Activated CD4-positive, alpha-beta T cell treated with anti-CD3 and anti-CD28 coated beads, Interleukin-2, amount 50 U/mL, for 24 hours (primary cell): ENCODE measurements at regions not wholly inside any gene's neighbourhood (a gene's known extent, or its start where the extent isn't known, plus 50 kb on each side); places are given as distances from the start of the nearest gene placed in this dataset.
"Not testable (repeated sequence)": the region's sequence is repeated elsewhere in the genome, so short reads cannot be mapped to it uniquely, and the experiment has no call there.

Experiments used
- DNase-seq, 2 donors: peaks; one replicate each; pipeline ENCODE4 v3.0.0-alpha.2; 2020; ENCODE audit warnings: low read depth in 1 of 2, low spot score in 1 of 2

DNA sequence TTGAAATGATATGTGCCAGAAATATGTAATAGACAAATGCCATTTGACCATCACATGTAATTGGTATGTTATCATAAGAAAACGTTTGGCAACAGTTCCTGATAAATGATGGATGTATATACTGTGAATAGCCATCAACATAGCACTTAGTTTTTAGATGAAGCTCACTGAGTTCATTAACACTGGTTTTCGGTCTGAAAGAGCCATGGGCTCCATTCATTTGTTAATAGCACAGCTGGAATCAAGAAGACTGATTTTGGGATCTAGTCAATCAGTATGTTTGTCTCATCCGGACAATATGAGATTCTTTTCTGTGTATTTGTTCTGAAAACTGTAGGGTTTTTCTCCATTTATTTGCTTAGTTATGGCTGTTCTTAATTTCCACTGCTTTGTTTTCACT, 413.5 kb upstream of the CLINT1 start:
- no peak for DNase-seq

DNA sequence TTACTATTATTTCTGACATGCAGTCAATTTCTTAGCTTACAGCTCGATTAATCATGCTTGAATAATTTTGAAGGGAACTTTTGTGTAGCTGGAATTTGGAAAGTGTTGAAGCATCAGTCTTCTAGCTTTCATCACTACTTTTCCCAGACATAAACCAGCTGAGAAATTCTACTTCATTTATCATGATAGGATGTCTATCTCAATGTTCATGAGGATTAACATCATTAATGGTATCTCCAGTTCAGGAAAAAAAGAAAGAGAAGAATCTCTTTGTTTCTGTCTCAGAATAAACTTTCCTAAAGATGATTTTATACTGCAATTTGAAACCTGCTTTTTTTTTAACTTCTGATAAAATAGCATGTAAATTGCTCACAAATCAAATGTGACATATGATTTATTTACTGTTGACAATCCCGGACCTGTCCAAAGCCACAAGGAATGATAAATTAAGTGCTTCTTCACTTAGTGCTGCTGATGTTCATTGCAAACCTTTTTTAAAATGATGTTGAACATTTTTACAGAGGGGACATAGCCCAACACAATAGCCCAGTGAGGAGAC, 412.1 kb upstream of the CLINT1 start:
- DNase-seq = no peak

DNA sequence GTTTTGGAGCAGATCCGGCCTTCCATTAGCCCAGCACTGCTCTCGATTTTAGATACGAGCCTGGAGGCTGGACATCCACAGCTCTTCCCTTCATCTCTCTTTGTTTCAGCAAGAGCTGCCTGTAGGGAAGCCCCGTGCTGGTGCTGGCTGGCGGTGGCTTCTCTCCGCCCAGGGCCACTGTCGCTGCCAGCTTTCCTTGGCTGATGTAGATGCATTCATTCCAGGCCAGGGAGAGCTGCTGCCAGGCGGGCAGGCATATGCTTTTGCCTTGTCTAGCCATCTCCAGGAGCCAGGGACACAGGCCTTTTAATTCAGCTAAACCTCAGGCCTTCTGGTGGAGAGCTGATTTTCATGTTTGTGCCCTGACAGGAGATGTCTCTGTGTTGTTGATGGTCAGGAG, 409.3 kb upstream of the CLINT1 start:
- DNase-seq = no peak

DNA sequence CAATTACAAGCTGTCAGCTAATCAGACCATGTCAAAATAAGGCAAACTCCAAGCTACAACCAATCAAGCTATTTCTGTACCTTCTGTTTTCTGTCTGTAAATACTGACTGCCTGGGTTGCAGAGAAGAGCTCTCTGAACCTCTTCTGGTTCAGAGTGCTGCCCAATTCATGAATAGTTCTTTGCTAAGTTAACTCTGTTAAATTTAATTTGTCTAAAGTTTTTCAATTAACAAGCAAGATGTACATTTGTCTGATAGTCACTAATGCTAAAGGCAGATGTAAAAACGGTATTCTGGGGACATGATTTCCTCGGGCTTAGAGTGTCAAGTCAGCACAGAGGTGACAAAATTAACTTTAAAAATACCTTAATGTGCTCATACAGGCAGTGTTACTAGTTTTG, 408.3 kb upstream of the CLINT1 start:
- no peak for DNase-seq

DNA sequence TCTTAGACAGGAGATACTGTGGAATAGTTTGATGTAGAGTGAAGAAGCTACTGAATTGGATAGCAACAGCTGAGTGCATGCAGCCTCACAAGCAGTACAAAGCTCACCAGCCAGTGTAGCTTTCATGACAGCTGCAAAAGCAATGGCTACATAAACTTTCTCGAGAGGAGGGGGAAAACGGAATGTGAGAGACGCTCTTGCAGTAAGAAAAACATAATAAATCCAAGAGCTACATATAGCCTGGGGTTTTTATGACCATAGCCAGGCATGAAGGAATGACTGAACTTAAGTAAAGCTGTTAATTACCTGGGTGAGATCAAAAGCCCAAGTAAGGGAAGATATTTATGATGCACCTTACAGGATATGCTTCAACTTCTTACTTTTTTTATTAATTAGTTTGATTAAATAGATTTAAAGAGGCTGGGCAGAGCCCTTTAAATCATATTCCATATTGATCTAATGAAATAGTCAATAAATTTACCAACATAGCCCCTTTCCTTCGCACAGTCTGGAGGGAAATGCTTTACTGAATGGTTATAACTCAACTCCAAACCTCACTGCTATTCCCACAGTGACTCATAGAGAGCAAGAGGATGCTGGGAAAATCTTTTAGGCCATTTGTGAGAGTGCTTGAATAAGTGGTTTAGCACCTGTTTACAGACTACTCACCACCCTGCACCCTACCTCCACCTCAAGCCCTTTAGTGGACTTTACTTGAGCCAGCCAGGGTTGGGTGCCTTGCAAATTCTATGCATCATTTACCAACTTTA, 407.2 kb upstream of the CLINT1 start:
- no peak for DNase-seq

DNA sequence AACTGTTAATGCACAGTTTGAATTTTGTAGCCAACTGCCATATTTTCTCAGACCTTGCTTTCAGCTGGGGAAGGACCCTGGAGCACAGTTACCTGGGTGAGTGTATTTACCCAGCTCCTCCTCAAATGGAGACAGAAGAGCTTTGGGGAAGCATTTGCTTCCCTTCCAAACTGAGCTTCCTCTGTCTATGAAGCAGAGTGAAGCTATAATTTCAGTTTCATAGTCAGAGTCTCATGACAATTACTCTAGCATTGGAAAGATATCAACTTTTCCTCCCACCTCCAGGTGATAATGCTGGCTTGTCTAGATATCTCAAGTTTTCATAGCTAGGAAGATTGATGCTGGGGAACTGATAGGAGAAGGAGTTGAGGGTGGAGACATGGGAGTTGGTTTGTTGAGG, 406.4 kb upstream of the CLINT1 start:
- no peak for DNase-seq

DNA sequence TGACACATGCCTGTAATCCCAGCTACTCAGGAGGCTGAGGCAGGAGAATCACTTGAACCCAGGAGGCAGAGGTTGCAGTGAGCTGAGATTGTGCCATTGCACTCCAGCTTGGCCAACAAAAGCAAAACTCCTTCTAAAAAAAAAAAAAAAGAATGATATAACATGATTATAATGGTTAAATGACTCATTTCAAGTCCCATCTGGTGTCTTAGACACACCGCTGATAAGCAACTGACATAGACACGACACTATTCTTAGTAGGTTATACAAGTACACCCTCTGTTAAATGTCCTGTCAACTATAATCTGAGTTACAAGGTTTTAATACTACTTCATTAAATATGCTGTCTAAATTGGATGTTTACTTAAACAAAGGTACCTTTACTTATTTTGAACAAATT, 405.3 kb upstream of the CLINT1 start:
- no peak for DNase-seq

DNA sequence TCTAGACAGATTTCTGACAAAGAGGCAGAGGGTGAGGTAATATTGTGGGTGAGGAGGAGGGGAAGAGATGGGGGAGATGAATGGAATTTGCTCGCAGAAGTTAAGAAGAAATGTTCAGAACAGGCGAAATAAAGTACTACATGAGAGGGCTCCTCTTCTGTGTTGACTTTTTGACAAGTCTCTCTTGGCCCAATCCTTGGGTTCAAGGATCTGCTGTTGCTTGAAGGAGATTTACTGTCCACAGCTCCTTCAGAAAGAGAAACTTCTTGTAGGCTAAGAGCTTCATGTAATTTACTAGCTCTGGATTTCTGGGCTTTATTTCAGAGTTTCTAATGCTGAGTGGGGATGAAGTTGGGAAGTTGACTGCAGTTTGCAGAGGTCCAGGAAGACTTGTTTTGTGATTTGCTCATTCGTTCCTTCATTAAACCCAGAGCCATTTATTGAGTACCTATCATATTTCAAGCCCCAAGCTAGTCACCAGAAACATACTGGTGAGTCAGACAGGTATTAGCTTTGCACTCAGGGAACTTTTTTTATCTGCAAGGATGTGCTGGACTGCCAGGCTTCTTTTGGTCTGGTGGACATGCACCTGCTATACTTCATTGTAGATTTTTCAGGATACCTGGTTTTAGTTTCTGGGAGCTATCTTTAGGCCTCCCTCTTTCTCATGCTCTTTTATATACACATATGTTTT, 402.9 kb upstream of the CLINT1 start:
- DNase-seq = no peak

DNA sequence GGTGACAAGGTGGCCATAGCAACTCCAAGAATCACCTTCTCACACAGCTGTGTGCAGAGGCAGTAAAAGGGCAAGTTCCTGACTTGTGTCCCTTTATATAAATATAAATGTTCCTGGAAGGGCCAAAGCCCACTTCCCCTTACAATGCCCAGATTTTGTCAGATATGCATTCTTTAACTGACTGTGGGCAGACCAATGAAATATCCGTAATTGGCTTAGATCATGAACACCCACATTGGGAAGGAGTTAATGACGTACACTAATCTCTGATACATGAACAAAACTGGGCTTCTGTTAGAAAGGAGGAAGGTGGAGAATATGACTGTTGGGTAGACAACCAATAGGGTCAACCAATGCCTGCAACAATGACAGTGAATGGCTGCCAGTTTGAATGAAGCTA, 397.2 kb upstream of the CLINT1 start:
- no peak for DNase-seq

DNA sequence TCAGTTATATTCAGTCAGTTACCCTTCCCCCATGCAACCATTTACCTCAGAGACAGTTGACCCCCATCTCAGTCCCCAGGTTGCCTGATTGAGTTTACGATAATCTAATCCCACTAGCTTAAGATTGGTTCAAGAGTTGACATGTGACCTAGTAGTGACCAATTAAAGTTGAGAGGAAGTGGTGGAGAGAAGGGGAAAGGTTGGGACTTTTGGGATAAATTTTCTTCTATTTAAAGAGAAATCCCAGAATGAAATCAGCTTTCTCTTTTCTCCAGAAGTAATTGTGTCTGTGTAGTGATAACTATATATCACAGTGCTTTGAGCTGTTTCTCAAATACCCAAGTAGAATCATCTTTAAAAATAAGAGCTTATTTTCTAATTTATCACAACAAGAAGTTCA, 396.7 kb upstream of the CLINT1 start:
- no peak for DNase-seq

DNA sequence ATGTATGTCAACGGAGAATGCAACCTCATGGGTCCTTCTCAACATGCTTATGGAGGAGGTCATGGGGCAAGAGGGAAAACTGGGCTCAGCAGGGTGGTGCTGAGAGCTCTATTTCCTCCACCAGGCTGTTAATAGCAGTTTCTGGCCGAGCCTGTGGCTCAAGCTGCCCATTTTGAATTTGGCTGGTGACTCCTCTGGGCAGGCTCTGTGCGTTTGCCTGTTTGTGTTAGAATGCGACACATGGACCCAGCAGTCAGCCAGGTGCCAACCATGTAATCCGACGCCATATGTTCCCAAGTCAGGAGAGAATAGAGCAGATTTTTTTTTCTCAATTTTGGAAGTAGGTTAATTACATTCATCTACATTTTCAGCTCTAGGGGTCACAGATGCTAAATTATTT, 387.7 kb upstream of the CLINT1 start:
- no peak for DNase-seq

DNA sequence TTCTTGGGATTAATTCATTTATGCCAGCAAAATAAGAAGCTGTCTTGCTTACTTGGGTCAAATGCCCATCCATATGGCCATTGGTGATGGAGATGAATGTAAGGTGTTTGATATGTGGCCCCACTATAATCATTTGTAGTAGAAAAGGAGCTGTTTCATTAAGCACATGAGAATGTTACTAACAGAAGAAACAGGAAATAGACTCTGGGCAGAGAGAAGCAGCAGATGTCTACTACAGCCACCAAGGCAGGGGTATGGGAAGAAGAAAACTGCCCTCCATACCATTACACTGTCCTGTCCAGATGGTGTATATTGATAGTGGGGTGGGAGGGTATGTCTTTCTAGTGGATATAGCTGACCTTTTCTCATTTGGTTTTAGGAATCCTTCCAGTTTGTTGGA, 386.6 kb upstream of the CLINT1 start:
- DNase-seq = no peak

DNA sequence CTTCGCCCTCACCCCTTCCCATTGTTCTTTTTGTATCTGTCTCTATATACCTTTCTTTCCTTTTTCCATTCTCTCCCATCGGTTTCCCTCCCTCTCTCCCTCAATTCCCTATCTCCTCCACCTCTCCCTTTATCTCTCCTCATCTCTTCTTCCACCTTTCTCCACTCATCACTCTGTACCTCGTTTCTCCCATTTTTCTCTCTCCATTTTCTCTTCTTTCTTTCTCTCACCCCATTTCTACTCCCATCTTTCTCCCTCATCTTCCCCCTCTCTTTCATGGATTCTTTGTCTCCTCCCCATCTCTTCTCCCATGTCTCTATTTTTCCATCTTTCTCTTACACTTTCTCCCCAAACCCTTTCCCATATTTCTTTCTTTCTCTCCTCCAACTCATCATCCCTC, 385.9 kb upstream of the CLINT1 start:
- no peak for DNase-seq

DNA sequence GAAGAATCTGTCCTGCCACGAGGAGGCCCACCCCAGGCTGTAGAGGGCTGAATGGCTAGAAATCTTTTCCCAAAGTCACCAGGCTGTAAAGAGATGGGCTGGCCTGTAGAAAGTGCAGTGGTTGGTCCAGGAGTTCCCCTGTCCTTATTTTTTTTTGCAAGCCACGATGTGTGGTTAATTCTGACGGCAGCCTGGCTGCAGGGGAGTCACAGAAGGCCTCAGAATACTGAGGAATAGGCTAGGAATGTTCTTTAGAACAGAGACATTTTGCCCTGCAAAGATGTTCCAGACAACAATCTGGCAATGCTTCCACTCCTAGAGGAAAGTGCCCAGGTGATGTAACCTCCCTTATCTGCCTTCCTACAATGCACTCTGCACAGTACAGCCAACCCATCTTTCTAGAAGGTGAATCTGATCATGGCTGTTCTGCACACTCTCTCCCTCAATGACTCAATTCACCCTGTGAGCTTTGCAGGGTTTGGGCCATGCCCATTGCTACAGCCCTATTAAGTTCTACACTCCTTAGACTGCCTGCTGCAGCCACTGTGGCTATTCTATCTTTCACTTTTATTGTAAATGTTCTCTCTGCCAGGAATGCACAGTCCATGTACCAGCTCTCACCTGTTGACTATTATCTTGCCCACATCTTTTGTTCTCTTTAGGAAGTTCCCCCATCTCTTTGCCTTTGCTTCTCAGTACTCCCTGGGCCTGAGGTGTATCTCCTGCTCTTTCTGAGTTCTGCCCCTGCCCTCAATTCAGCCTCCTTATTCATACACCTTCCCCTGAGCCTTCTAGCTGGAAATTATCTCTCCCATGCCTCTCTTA, 377.8 kb upstream of the CLINT1 start:
- no peak for DNase-seq

DNA sequence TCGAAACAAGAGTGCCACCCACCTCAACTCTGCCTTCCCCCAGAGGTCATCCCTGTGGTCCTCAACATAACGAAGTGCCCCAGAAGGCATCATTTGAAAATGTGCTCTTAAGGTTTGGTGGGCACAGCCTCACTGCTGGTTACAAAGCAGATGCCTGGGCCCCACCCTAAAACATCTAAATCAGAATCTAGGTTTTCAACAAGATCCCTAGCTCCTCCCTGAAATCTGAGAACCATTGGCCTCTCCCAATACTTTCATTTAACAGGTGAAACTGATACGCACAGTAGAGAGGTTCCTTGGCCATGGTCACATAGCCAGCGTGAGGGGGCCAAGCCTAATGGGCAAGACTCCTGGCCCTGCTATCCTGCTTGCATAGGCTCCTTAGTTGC, 376.2 kb upstream of the CLINT1 start:
- DNase-seq = no peak

DNA sequence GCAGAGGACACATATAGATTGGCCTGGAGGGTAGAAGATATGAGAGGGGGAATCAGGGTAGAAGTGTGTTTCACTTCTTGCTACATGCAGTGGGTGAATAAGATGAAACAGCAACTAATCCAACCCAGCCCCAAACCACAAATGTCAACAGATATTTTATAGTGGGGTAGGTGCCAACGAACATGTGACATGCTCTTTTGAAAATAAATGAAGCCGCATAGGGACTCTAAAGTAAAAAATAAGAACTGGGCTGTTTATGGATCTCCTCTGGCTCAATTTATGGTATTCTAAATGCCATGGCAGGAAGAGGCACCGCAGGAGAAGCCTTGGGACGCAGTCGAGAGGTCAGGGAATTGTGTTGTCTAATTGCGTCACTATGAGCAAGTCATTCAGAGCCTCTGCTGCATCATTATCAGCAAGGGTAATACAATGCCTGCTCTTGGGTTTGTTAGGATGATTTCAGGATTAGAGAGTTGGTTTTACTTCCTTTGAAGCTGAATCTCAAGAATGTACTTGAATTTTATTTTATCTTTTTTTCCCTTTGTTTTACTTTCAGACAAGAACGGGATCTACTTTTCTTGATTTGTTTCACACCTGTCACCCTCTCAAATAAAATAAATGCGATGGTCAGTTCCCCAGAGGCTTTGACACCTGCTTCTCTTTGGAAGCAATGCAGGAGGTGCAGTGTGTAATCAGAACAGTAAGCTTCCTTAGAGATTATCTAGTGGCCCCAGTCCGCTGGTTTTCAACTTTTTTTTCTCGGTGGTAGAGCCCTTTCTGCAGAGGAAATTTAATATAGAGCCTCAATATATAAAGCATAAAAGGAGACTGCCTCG, 375.6 kb upstream of the CLINT1 start:
- DNase-seq = no peak

DNA sequence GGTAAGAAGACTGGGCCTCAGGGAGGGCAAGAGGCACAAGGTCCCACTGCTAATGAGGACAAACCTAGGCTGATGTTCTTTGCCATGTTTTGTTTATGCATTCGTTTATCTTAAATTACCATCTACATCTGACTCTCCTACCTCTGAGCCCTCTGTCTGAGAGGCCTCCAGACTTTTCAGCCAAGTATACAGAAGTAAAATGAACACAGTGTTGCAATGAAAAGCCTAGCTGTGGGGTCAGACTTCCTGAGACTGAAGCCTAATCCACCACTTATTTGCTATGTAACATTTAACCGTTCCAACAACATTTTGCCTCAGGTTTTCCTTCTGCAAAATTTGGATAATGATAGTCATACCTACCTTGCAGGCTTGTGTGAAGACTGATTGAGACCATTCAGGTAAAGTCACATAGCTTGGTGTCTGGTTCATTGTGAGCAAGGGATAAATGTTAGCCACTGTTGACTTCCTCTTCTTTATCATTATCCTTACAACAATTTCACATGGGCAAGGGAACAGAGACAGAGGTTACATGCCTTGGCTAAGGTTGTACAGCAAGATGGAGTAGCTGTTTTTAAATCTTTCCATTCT, 374.9 kb upstream of the CLINT1 start:
- DNase-seq = no peak

DNA sequence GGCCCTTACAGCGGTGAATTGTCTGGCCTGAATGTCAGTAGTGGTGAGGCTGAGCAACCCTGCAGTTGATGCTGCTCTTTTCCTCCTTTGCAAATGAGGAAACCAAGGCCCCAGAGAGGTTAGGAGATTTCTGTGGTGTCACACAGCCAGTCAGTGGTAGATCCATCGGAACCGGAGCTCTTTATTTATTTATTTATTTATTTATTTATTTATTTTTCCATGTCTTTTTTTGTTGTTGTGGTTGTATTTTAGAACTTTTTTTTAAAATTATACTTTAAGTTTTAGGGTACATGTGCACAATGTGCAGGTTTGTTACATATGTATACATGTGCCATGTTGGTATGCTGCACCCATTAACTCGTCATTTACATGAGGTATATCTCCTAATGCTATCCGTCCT, 368.4 kb upstream of the CLINT1 start:
- DNase-seq = not testable (repeated sequence)

DNA sequence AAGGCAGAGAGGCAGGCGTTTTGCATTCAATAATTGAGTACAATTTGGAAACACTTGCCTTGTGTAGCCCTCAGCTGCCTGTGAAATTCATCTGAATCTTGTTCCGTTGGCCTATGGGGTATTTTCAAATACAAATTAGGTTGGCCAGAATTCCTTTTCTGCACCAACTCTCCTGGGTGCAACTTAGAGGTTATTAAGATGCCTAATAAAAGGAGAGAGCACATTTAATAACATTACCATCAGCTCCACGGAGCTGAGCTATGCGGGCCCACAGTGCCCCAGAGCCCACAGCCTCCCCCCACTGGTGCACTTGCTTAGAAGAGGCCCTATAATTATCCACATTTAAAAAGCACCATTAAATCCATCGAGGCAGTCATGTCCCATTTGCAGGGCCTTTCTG, 367.6 kb upstream of the CLINT1 start:
- no peak for DNase-seq

DNA sequence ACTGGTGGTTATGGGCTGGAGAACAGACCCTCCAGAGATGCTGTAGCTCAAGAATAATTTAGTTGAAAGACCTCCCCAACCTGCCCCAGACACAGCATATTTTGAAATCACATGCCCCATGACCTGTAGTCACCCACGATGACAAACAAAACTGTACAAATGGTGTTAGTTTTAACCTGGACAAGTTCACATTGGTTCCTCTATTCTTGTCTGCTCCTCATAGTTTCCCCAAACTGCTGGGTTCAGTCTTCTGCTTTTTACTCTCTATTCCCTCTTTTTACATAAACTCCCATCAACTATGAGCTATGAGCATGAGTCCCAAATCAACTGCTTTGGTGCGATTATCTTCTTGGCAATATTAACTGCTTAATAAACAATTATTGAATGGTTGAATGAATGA, 365.3 kb upstream of the CLINT1 start:
- DNase-seq = no peak
